H1 (cell line): ENCODE measurements at regions not wholly inside any gene's neighbourhood (a gene's known extent, or its start where the extent isn't known, plus 50 kb on each side); places are given as distances from the start of the nearest gene placed in this dataset.

Experiments used
- CTCF ChIA-PET: fragments of 300-600 bp; sonication (Branson Sonifier 250); formaldehyde crosslinking; loops from one replicate; lab custom pipeline; 2021; ENCODE audit not compliant: partially characterized antibody; lab: Charles Lee
- POLR2A ChIA-PET: fragments of 300-600 bp; sonication (Branson Sonifier 250); formaldehyde crosslinking; loops from one replicate; lab custom pipeline; 2021; ENCODE audit warnings: inconsistent platforms; ENCODE audit not compliant: partially characterized antibody; lab: Charles Lee
- DNase-seq, 2 experiments: peaks; one replicate each; pipeline versions ENCODE4 v3.0.0 to v3.0.0-alpha.2; 2010 to 2022; ENCODE audit warnings: low spot score in 2 of 2, low read depth in 1 of 2, mixed read lengths in 1 of 2
- FAIRE-seq: peaks from 2 replicates; lab custom pipeline; 2011; peaks lifted over from hg19 to GRCh38; lab: Jason Lieb, UNC
- H2AFZ ChIP-seq: 2 replicates; pipeline ENCODE4 v1.8.1; 2012; ENCODE audit warnings: low read length, inconsistent platforms
- H2AK5ac ChIP-seq: 2 replicates; pipeline ENCODE4 v1.6.1; 2013; ENCODE audit warnings: low read depth, low read length
- H2BK120ac ChIP-seq: replicated peaks from 2 replicates; pipeline ENCODE3; 2013; ENCODE audit warnings: low read depth, low read length, inconsistent platforms
- H2BK12ac ChIP-seq: 2 replicates; pipeline ENCODE4 v1.6.1; 2013; ENCODE audit warnings: low read depth, low read length
- H2BK15ac ChIP-seq: 2 replicates; pipeline ENCODE4 v1.6.1; 2013; ENCODE audit warnings: low read length
- H2BK20ac ChIP-seq: 2 replicates; pipeline ENCODE4 v1.6.1; 2013; ENCODE audit warnings: low read length
- H2BK5ac ChIP-seq: 2 replicates; pipeline ENCODE4 v1.6.1; 2013; ENCODE audit warnings: low read depth, low read length
- H3K14ac ChIP-seq: 2 replicates; pipeline ENCODE4 v1.6.1; 2013; ENCODE audit warnings: inconsistent platforms; ENCODE audit not compliant: insufficient read length
- H3K18ac ChIP-seq: 2 replicates; pipeline ENCODE4 v1.6.1; 2013; ENCODE audit warnings: low read length; ENCODE audit errors: extremely low read depth
- H3K23ac ChIP-seq: 2 replicates; pipeline ENCODE4 v1.6.1; 2013; ENCODE audit warnings: inconsistent platforms; ENCODE audit not compliant: insufficient read length
- H3K23me2 ChIP-seq: 2 replicates; pipeline ENCODE4 v1.6.1; 2013; ENCODE audit warnings: low read depth, low read length
- H3K27ac ChIP-seq: 2 replicates; pipeline ENCODE4 v1.6.1; 2011; ENCODE audit warnings: low read depth, low read length, inconsistent platforms
- H3K27me3 ChIP-seq, 4 experiments: replicated peaks in 1 of 4; 1 replicate in 1 of 4; 2 replicates in 3 of 4; pipeline versions ENCODE4 v1.6.1 to v1.8.1; 2011 to 2013; ENCODE audit warnings: low read length in 3 of 4, mild to moderate bottlenecking in 3 of 4, inconsistent platforms in 2 of 4, mixed read lengths in 2 of 4, moderate library complexity in 1 of 4; ENCODE audit not compliant: control insufficient read depth in 3 of 4, insufficient read depth in 3 of 4; ENCODE audit errors: extremely low read depth in 1 of 4
- H3K36me3 ChIP-seq, 4 experiments: 2 replicates each; pipeline versions ENCODE4 v1.6.1 to v1.8.1; 2011 to 2013; ENCODE audit warnings: mild to moderate bottlenecking in 4 of 4, low read length in 3 of 4, moderate library complexity in 2 of 4, control low read depth in 1 of 4, inconsistent platforms in 1 of 4; ENCODE audit not compliant: insufficient read depth in 4 of 4, control insufficient read depth in 2 of 4
- H3K4ac ChIP-seq: replicated peaks from 2 replicates; pipeline ENCODE3; 2013; ENCODE audit warnings: low read length, low read depth, mixed read lengths, inconsistent platforms; ENCODE audit not compliant: insufficient read length
- H3K4me1 ChIP-seq, 4 experiments: replicated peaks in 1 of 4; 1 replicate in 1 of 4; 2 replicates in 3 of 4; pipeline versions ENCODE4 v1.6.1 to v1.8.1; 2011 to 2013; ENCODE audit warnings: low read length in 3 of 4, inconsistent platforms in 2 of 4, mixed read lengths in 1 of 4; ENCODE audit not compliant: insufficient read depth in 4 of 4, control insufficient read depth in 3 of 4
- H3K4me2 ChIP-seq, 2 experiments: 2 replicates each; pipeline versions ENCODE4 v1.6.1 to v1.8.1; 2011 to 2013; ENCODE audit warnings: low read depth in 2 of 2, low read length in 2 of 2, control low read depth in 1 of 2, inconsistent platforms in 1 of 2, mild to moderate bottlenecking in 1 of 2; ENCODE audit not compliant: insufficient read depth in 1 of 2
- H3K4me3 ChIP-seq, 4 experiments: fragments of 200-600, 300-600 bp in 1 of 4; sonication (generic), shearing (Covaris generic), sonication (Bioruptor Twin) in 1 of 4; 2 replicates each; pipeline versions ENCODE4 v1.5.1 to v1.8.1; 2011 to 2016; ENCODE audit warnings: low read length in 4 of 4, low read depth in 3 of 4, control low read depth in 2 of 4, inconsistent platforms in 2 of 4, mild to moderate bottlenecking in 2 of 4, mixed read lengths in 1 of 4, moderate library complexity in 1 of 4; ENCODE audit not compliant: insufficient read depth in 2 of 4; ENCODE audit errors: extremely low read depth in 1 of 4
- H3K56ac ChIP-seq: replicated peaks from 2 replicates; pipeline ENCODE3; 2013; ENCODE audit warnings: low read depth, mild to moderate bottlenecking, mixed read lengths, low read length, inconsistent platforms; ENCODE audit not compliant: insufficient read length
- H3K79me1 ChIP-seq: 2 replicates; pipeline ENCODE4 v1.6.1; 2013; ENCODE audit warnings: low read depth, low read length, control low read depth
- H3K79me2 ChIP-seq, 2 experiments: 2 replicates each; pipeline versions ENCODE4 v1.6.1 to v1.8.1; 2012 to 2013; ENCODE audit warnings: low read length in 2 of 2, mild to moderate bottlenecking in 2 of 2, inconsistent platforms in 1 of 2; ENCODE audit not compliant: insufficient read depth in 2 of 2, control insufficient read depth in 1 of 2
- H3K9ac ChIP-seq, 4 experiments: replicated peaks in 1 of 4; 1 replicate in 1 of 4; 2 replicates in 3 of 4; pipeline versions ENCODE4 v1.6.1 to v1.8.1; 2011 to 2013; ENCODE audit warnings: low read depth in 3 of 4, low read length in 3 of 4, control low read depth in 2 of 4, mild to moderate bottlenecking in 2 of 4, moderate library complexity in 2 of 4, inconsistent platforms in 1 of 4; ENCODE audit errors: extremely low read depth in 1 of 4
- H3K9me3 ChIP-seq, 2 experiments: 2 replicates each; pipeline versions ENCODE4 v1.6.1 to v1.8.1; 2012 to 2013; ENCODE audit warnings: mild to moderate bottlenecking in 2 of 2, moderate library complexity in 2 of 2, control low read depth in 1 of 2, inconsistent platforms in 1 of 2, low read depth in 1 of 2, low read length in 1 of 2, mixed read lengths in 1 of 2; ENCODE audit not compliant: insufficient read depth in 2 of 2
- H4K20me1 ChIP-seq, 2 experiments: replicated peaks in 1 of 2; 2 replicates each; pipeline versions ENCODE3 to v1.8.1; 2011 to 2013; ENCODE audit warnings: inconsistent platforms in 2 of 2, low read length in 2 of 2, mild to moderate bottlenecking in 1 of 2; ENCODE audit not compliant: insufficient read depth in 2 of 2, control insufficient read depth in 1 of 2
- H4K5ac ChIP-seq: 2 replicates; pipeline ENCODE4 v1.6.1; 2013; ENCODE audit warnings: low read length, low read depth, mixed read lengths, inconsistent platforms; ENCODE audit not compliant: insufficient read length
- H4K8ac ChIP-seq: 2 replicates; pipeline ENCODE4 v1.8.0; 2013; ENCODE audit warnings: mild to moderate bottlenecking, moderate library complexity, low read length, inconsistent platforms; ENCODE audit not compliant: insufficient read depth; ENCODE audit errors: extremely low read depth
- H4K91ac ChIP-seq: replicated peaks from 2 replicates; pipeline ENCODE3; 2013; ENCODE audit warnings: low read length, mixed read lengths, inconsistent platforms; ENCODE audit not compliant: insufficient read length
- EGR1 ChIP-seq: IDR thresholded peaks from 2 replicates; pipeline ENCODE4 v1.6.1; 2011; ENCODE audit warnings: low read depth, low read length, borderline replicate concordance

- Histone ChIP-seq H4K5ac (no peak overlapping the region), H3K27me3 (no peaks in the 10 kb centered on the region), H3K14ac (no peak overlapping the region), H2BK5ac (no peak overlapping the region), H3K9me3 (peaks cover 0 to 7% of the 10 kb centered on the region in 2 experiments; a peak in 1 of 4 replicates), H3K79me1 (no peaks in the 10 kb centered on the region), H3K36me3 (no peaks in the 10 kb centered on the region), H3K23me2 (no peaks in the 10 kb centered on the region), H3K4ac (no peak overlapping the region), H3K79me2 (no peaks in the 10 kb centered on the region), H3K4me1 (no peaks in the 10 kb centered on the region), H2BK120ac (no peak overlapping the region), H2AK5ac (no peak overlapping the region), H4K20me1 (no peaks in the 10 kb centered on the region), H2AFZ (no peak overlapping the region), H3K4me2 (no peak overlapping the region), H2BK12ac (no peak overlapping the region), H2BK20ac (no peak overlapping the region), H3K18ac (no peak overlapping the region), H4K8ac (no peak overlapping the region), H4K91ac (no peak overlapping the region), H3K23ac (no peak overlapping the region), H3K4me3 (no peak overlapping the region), H3K9ac (no peak overlapping the region), H2BK15ac (no peak overlapping the region), H3K56ac (no peak overlapping the region), H3K27ac (no peak overlapping the region)
- POLR2A ChIA-PET: no interaction called here
- TF ChIP-seq EGR1: no peak
- FAIRE-seq (no peak), DNase-seq (no peak)
- CTCF ChIA-PET: interaction anchor here (0.9 to 1.4 kb wide), 3 partner anchors 18 to 37 kb away, joined by 3 to 4 read pairs (median 3); no protein-coding TSS in a partner anchor
Measured at GRCh38 chrX:46386511-46386910, 158.7 kb downstream of the ZNF674 start.
